SK-N-SH (cell line): ENCODE measurements at regions not wholly inside any gene's neighbourhood (a gene's known extent, or its start where the extent isn't known, plus 50 kb on each side); places are given as distances from the start of the nearest gene placed in this dataset.
"Not testable (repeated sequence)": the region's sequence is repeated elsewhere in the genome, so short reads cannot be mapped to it uniquely, and the experiment has no call there.

Experiments used
- CTCF ChIA-PET: fragments of 300-600, 350-600 bp; formaldehyde crosslinking; extraction: SDS; loops from one replicate; lab custom pipeline; 2021; lab: Yijun Ruan, JAX
- POLR2A ChIA-PET: fragments of 350-600 bp; sonication (Branson Sonifier 250); formaldehyde crosslinking; extraction: SDS; loops from one replicate; lab custom pipeline; 2020; ENCODE audit warnings: antibody characterized with exemption, inconsistent platforms; lab: Yijun Ruan, JAX
- DNase-seq: peaks from one replicate; pipeline ENCODE4 v3.0.0; 2012
- H2AFZ ChIP-seq: fragments of 200-600 bp; sonication (generic); 2 replicates; pipeline ENCODE4 v1.8.1; 2016; ENCODE audit warnings: antibody characterized with exemption, mild to moderate bottlenecking, low read depth
- H3F3A ChIP-seq: fragments of 200-600 bp; sonication (generic); replicated peaks from 2 replicates; pipeline ENCODE3; 2016; ENCODE audit warnings: antibody characterized with exemption, mild to moderate bottlenecking; ENCODE audit not compliant: insufficient read depth
- H3K27ac ChIP-seq, 2 experiments: fragments of 200-500 bp in 1 of 2; fragments of 200-600 bp in 1 of 2; sonication (Bioruptor generic) in 1 of 2; sonication (generic), shearing (Covaris generic) in 1 of 2; 2 replicates each; pipeline versions ENCODE4 v1.5.1 to v1.6.1; 2014 to 2016; ENCODE audit warnings: low read depth in 2 of 2, inconsistent platforms in 1 of 2, low read length in 1 of 2, mild to moderate bottlenecking in 1 of 2, mixed read lengths in 1 of 2
- H3K27me3 ChIP-seq: fragments of 200-600 bp; sonication (generic), shearing (Covaris generic); 2 replicates; pipeline ENCODE4 v1.6.1; 2016; ENCODE audit warnings: mixed run types; ENCODE audit not compliant: insufficient read depth
- H3K36me3 ChIP-seq, 2 experiments: fragments of 200-500 bp in 1 of 2; fragments of 200-600 bp in 1 of 2; sonication (Bioruptor generic) in 1 of 2; sonication (generic) in 1 of 2; replicated peaks in 1 of 2; 2 replicates each; pipeline versions ENCODE3 to v1.5.1; 2014 to 2016; ENCODE audit warnings: low read length in 1 of 2, mild to moderate bottlenecking in 1 of 2; ENCODE audit not compliant: insufficient read depth in 2 of 2, control insufficient read depth in 1 of 2
- H3K4me1 ChIP-seq, 2 experiments: fragments of 200-500 bp in 1 of 2; fragments of 200-600 bp in 1 of 2; sonication (Bioruptor generic) in 1 of 2; sonication (generic), shearing (Covaris generic) in 1 of 2; 2 replicates each; pipeline versions ENCODE4 v1.5.1 to v1.6.1; 2014 to 2016; ENCODE audit warnings: low read depth in 1 of 2, low read length in 1 of 2, mixed run types in 1 of 2; ENCODE audit not compliant: insufficient read depth in 2 of 2, control insufficient read depth in 1 of 2
- H3K4me2 ChIP-seq: fragments of 200-600 bp; sonication (generic), shearing (Covaris generic); 2 replicates; pipeline ENCODE4 v1.6.1; 2017; ENCODE audit warnings: mixed run types
- H3K4me3 ChIP-seq, 2 experiments: fragments of 200-500 bp in 1 of 2; fragments of 200-600 bp in 1 of 2; sonication (Bioruptor generic) in 1 of 2; sonication (generic), shearing (Covaris generic) in 1 of 2; 2 replicates each; pipeline versions ENCODE4 v1.5.1 to v1.8.1; 2014 to 2016; ENCODE audit warnings: low read depth in 2 of 2, inconsistent platforms in 1 of 2, low read length in 1 of 2, mild to moderate bottlenecking in 1 of 2, mixed read lengths in 1 of 2, moderate library complexity in 1 of 2
- H3K79me2 ChIP-seq: fragments of 200-600 bp; sonication (generic); 2 replicates; pipeline ENCODE4 v1.8.1; 2017; ENCODE audit warnings: mild to moderate bottlenecking; ENCODE audit not compliant: insufficient read depth
- H3K9ac ChIP-seq: fragments of 200-600 bp; sonication (generic); 2 replicates; pipeline ENCODE4 v1.6.1; 2017; ENCODE audit warnings: mixed run types
- H3K9me2 ChIP-seq: fragments of 200-600 bp; sonication (generic); 2 replicates; pipeline ENCODE4 v1.6.1; 2017; ENCODE audit warnings: mixed run types
- H3K9me3 ChIP-seq: fragments of 200-600 bp; sonication (generic); 2 replicates; pipeline ENCODE4 v1.6.1; 2017; ENCODE audit warnings: mixed run types, mild to moderate bottlenecking, moderate library complexity
- H4K20me1 ChIP-seq: fragments of 200-600 bp; sonication (generic); 2 replicates; pipeline ENCODE4 v1.6.1; 2017; ENCODE audit warnings: mild to moderate bottlenecking, mixed run types; ENCODE audit not compliant: insufficient read depth
- NRF1 ChIP-seq: IDR thresholded peaks from 2 replicates; pipeline ENCODE4 v1.6.1; 2012; ENCODE audit warnings: low read depth, mild to moderate bottlenecking, low read length
- USF1 ChIP-seq: IDR thresholded peaks from 2 replicates; pipeline ENCODE4 v1.4.0; 2012; ENCODE audit warnings: low read depth, borderline replicate concordance
- WGBS: methylation state at CpG from one replicate; pipeline ENCODE4 v1.1.6; 2017; ENCODE audit warnings: low lambda C conversion rate; 5-methylcytosine and 5-hydroxymethylcytosine counted together
- TF ChIP-seq, protein P1 (sequence below): IDR thresholded peaks from 2 replicates; pipeline ENCODE4 v1.4.0; 2012; ENCODE audit warnings: low read depth

- POLR2A ChIA-PET, H2AFZ ChIP-seq, H3K4me2 ChIP-seq, H3K27me3 ChIP-seq, H3F3A ChIP-seq, H3K36me3 ChIP-seq, CTCF ChIA-PET, H3K9ac ChIP-seq, H3K27ac ChIP-seq, H3K79me2 ChIP-seq, H3K9me3 ChIP-seq, H3K4me3 ChIP-seq, H3K4me1 ChIP-seq, H3K9me2 ChIP-seq, H4K20me1 ChIP-seq, DNase-seq: not testable (repeated sequence)
- 0% methylated on average over 4 of the region's 5 CpGs for WGBS
These were observed 713.7 kb upstream of the TPTE start for GRCh38 chr21:9807675-9808074.

DNA sequence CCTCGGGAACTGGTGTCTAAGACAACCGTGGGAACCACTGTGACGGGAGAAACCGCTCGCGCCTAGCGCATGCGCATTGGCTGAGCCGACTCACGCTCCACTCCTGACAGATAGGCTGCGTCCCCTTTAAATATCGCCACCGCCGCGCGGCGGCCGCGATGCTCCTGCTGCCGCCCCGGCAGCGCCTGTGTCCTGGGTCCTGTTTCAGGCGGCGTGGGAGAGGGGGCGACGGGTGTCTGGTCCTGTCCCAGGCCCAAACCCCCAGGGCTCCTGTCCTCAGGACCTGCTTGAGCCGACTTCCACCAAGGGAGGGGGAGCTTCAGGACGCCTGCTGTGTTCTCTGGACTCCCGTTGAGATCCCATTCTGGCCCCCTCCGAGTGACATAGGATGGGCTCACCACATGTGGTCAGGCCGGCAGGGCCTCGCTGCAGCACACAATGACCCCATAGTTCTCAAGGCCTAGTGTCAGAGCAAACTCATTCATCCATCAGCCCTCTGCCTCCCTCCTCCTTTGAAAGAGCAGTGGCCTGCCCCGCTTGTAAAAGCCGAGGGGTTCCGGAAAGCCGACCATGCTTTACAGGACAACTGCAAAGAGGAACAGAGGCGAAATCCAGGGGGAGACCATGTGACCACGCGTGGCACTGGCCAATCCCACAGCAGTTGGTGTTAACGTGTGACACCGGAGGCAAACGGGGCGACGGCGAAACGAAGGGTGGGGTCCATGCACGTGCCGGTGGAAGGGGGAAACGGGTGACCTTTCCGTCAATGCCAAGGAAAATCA lies 710.0 kb upstream of the TPTE start:
- POLR2A ChIA-PET, CTCF ChIA-PET: not testable (repeated sequence)
- WGBS = 24% methylated on average over 18 of the region's 50 CpGs

GRCh38 chr21:9812507-9812906 lies 708.9 kb upstream of the TPTE start:
- H4K20me1 ChIP-seq, H3K9me2 ChIP-seq, H3F3A ChIP-seq, H2AFZ ChIP-seq, H3K9me3 ChIP-seq, H3K4me1 ChIP-seq, POLR2A ChIA-PET, H3K27ac ChIP-seq, H3K9ac ChIP-seq, DNase-seq, H3K79me2 ChIP-seq, CTCF ChIA-PET, H3K36me3 ChIP-seq, H3K4me3 ChIP-seq: not testable (repeated sequence)
- peak overlapping the region; percentile 41; the same call in 1 of the 2 replicates for H3K4me2 ChIP-seq
- TF ChIP-seq USF1 = peak; percentile 9; the same call in 1 of the 2 replicates
- TF ChIP-seq NRF1 = peak; percentile 52
- TF ChIP-seq, protein P1, sequence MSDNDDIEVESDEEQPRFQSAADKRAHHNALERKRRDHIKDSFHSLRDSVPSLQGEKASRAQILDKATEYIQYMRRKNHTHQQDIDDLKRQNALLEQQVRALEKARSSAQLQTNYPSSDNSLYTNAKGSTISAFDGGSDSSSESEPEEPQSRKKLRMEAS = 0 out of 2 replicates have a peak, but pooled peaks have one; percentile 27
- WGBS = 0% methylated on average over 5 of the region's 35 CpGs
- peaks cover 21% of the 10 kb centered on the region for H3K27me3 ChIP-seq

More for the DNA sequence above, 710.0 kb upstream of the TPTE start:
- H3K4me3 ChIP-seq, H2AFZ ChIP-seq, H3K4me1 ChIP-seq, H3K27ac ChIP-seq, H3K36me3 ChIP-seq, DNase-seq, H3K79me2 ChIP-seq, H4K20me1 ChIP-seq, H3F3A ChIP-seq, H3K9me3 ChIP-seq, H3K9me2 ChIP-seq, H3K9ac ChIP-seq: not testable (repeated sequence)
- Histone ChIP-seq H3K27me3 (peaks cover 21% of the 10 kb centered on the region), H3K4me2 (0 out of 2 replicates have a peak overlapping the region, but pooled peaks have one; percentile 28)

DNA sequence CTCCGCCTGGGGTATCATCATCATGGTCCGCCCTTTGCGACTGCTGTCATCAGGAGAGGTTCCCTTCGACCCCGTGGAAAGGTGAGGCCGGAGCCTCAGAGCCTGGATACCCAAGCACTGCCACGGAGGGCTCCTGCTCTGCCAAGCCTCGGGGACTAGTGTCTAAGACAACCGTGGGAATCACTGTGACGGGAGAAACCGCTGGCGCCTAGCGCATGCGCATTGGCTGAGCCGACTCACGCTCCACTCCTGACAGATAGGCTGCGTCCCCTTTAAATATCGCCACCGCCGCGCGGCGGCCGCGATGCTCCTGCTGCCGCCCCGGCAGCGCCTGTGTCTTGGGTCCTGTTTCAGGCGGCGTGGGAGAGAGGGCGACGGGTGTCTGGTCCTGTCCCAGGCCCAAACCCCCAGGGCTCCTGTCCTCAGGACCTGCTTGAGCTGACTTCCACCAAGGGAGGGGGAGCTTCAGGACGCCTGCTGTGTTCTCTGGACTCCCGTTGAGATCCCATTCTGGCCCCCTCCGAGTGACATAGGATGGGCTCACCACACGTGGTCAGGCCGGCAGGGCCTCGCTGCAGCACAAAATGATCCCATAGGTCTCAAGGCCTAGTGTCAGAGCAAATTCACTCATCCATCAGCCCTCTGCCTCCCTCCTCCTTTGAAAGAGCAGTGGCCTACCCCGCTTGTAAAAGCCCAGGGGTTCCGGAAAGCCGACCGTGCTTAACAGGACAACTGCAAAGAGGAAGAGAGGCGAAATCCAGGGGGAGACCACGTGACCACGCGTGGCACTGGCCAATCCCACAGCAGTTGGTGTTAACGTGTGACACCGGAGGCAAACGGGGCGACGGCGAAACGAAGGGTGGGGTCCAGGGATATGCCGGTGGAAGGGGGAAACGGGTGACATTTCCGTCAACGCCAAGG lies 707.2 kb upstream of the TPTE start:
- H3K9me3 ChIP-seq, H3K27ac ChIP-seq, H3K4me3 ChIP-seq, H4K20me1 ChIP-seq, H3F3A ChIP-seq, H3K9ac ChIP-seq, H3K9me2 ChIP-seq, POLR2A ChIA-PET, CTCF ChIA-PET, H3K4me1 ChIP-seq, DNase-seq, H3K36me3 ChIP-seq, H2AFZ ChIP-seq, H3K4me2 ChIP-seq, H3K79me2 ChIP-seq: not testable (repeated sequence)
- peaks cover 21% of the 10 kb centered on the region for H3K27me3 ChIP-seq
- WGBS = 17% methylated on average over 29 of the region's 57 CpGs
